ENCODE measurements at regions not wholly inside any gene's neighbourhood (a gene's known extent, or its start where the extent isn't known, plus 50 kb on each side); places are given as distances from the start of the nearest gene placed in this dataset.

DNA sequence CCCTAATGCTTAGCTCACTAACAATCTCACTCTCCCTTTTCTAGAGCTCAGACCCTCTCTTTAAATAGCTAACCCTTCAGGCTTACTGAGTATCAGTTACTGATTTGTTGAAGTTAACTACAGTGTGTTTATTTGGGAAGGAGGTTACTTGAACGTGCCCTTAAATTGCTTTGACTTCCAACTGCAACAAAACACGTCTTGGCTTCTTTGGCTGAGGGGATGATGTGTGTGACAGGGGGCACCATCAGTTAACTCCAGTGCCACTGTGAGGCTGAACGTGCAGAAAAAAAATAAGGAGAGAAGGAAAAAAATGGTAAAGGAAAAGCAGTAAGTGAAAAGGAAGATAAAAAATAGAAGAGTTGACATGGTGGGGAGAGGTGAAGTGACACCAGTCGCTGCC, 75.1 kb upstream of the NRIP1 start:
- Histone ChIP-seq H2BK120ac (ENCODE audit: low read depth, low read length) (no peak overlapping the region), H3K27me3 (ENCODE audit: control insufficient read depth, insufficient read depth, low read length) (peaks cover 10% of the 10 kb centered on the region), H2AK9ac (replicated peaks; ENCODE audit: low read depth, low read length, poor library complexity) (no peak overlapping the region), H3K4me3 (ENCODE audit: insufficient read depth, low read depth, low read length) (no peak overlapping the region), H3K56ac (ENCODE audit: extremely low read depth, insufficient read depth, low read length) (no peak overlapping the region), H3K4ac (ENCODE audit: low read depth, low read length) (no peak overlapping the region), H2BK20ac (ENCODE audit: low read depth, low read length) (no peak overlapping the region), H3K36me3 (ENCODE audit: control insufficient read depth, insufficient read depth, low read length) (no peaks in the 10 kb centered on the region), H3K14ac (replicated peaks; ENCODE audit: low read depth, low read length) (no peak overlapping the region), H2BK15ac (ENCODE audit: low read depth, low read length) (no peak overlapping the region), H3K9me3 (ENCODE audit: control insufficient read depth, insufficient read depth, low read length) (no peaks in the 10 kb centered on the region), H3K18ac (ENCODE audit: low read depth, low read length) (no peak overlapping the region), H4K20me1 (ENCODE audit: insufficient read depth, low read length) (no peaks in the 10 kb centered on the region), H4K8ac (ENCODE audit: low read depth in 2 of 2, low read length in 2 of 2) (no peak overlapping the region), H4K91ac (ENCODE audit: insufficient read depth, low read depth, low read length) (no peak overlapping the region), H2AFZ (replicated peaks; ENCODE audit: low read length, poor library complexity) (no peak overlapping the region), H3K79me1 (ENCODE audit: low read depth in 1 of 2, low read length in 2 of 2) (no peaks in the 10 kb centered on the region), H3K4me2 (ENCODE audit: low read depth, low read length) (no peak overlapping the region), H2BK5ac (ENCODE audit: low read depth, low read length, poor library complexity, severe bottlenecking) (no peak overlapping the region), H3K27ac (ENCODE audit: insufficient read depth, low read length) (no peak overlapping the region), H4K5ac (ENCODE audit: low read depth, low read length) (no peak overlapping the region), H2AK5ac (ENCODE audit: low read depth, low read length) (no peak overlapping the region), H3K4me1 (ENCODE audit: control insufficient read depth, insufficient read depth, low read length) (no peaks in the 10 kb centered on the region), H3K9me1 (ENCODE audit: insufficient read depth, low read length) (no peaks in the 10 kb centered on the region), H3K23ac (ENCODE audit: low read depth, low read length) (no peak overlapping the region), H3K9ac (ENCODE audit: low read depth, low read length) (no peak overlapping the region)
- in situ Hi-C loops (cut with MboI; ENCODE audit: low sequenced_read_pairs) (no loop called here), dilution Hi-C loops (cut with HindIII; ENCODE audit: low sequenced_read_pairs, unreplicated experiment) (no loop called here), intact Hi-C loops (cut with micrococcal nuclease) (no loop called here)
- DNase-seq (no peak), ATAC-seq (ENCODE audit: low read depth) (no peak)
- no TSS peak for BruUV-seq (replicated peaks)
- TF ChIP-seq, protein P1, sequence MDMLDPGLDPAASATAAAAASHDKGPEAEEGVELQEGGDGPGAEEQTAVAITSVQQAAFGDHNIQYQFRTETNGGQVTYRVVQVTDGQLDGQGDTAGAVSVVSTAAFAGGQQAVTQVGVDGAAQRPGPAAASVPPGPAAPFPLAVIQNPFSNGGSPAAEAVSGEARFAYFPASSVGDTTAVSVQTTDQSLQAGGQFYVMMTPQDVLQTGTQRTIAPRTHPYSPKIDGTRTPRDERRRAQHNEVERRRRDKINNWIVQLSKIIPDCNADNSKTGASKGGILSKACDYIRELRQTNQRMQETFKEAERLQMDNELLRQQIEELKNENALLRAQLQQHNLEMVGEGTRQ (IDR thresholded peaks at IDR 0.05; ENCODE audit: low read depth, low read length): no peak
- TF ChIP-seq POLR2A (IDR thresholded peaks at IDR 0.05; ENCODE audit: low read depth, low read length): no peak
- no peak for TF ChIP-seq CEBPB (IDR thresholded peaks at IDR 0.05; ENCODE audit: low read depth, low read length)
- no peak for TF ChIP-seq RFX5 (IDR thresholded peaks at IDR 0.05; ENCODE audit: low read depth, low read length)
- TF ChIP-seq MXI1 (IDR thresholded peaks at IDR 0.05; ENCODE audit: borderline replicate concordance, low read depth, low read length): no peak
- TF ChIP-seq, protein P2, sequence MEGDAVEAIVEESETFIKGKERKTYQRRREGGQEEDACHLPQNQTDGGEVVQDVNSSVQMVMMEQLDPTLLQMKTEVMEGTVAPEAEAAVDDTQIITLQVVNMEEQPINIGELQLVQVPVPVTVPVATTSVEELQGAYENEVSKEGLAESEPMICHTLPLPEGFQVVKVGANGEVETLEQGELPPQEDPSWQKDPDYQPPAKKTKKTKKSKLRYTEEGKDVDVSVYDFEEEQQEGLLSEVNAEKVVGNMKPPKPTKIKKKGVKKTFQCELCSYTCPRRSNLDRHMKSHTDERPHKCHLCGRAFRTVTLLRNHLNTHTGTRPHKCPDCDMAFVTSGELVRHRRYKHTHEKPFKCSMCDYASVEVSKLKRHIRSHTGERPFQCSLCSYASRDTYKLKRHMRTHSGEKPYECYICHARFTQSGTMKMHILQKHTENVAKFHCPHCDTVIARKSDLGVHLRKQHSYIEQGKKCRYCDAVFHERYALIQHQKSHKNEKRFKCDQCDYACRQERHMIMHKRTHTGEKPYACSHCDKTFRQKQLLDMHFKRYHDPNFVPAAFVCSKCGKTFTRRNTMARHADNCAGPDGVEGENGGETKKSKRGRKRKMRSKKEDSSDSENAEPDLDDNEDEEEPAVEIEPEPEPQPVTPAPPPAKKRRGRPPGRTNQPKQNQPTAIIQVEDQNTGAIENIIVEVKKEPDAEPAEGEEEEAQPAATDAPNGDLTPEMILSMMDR (conservative IDR thresholded peaks at IDR 0.05; ENCODE audit: low read depth, low read length): no peak
- no peak for TF ChIP-seq BHLHE40 (IDR thresholded peaks at IDR 0.05; ENCODE audit: low read depth, low read length)
- TF ChIP-seq MAFK (IDR thresholded peaks at IDR 0.05; ENCODE audit: low read depth, low read length): no peak
- no peak for TF ChIP-seq FOS (IDR thresholded peaks at IDR 0.05; ENCODE audit: low read depth, low read length)
- no peak for TF ChIP-seq SMC3 (IDR thresholded peaks at IDR 0.05; ENCODE audit: low read depth, low read length)
- TF ChIP-seq RCOR1 (IDR thresholded peaks at IDR 0.05; ENCODE audit: insufficient replicate concordance, low read length): no peak
- TF ChIP-seq MAZ (IDR thresholded peaks at IDR 0.05; ENCODE audit: borderline replicate concordance, low read depth, low read length): no peak
- TF ChIP-seq RAD21 (IDR thresholded peaks at IDR 0.05; ENCODE audit: low read length): no peak
- no peak for TF ChIP-seq NFE2L2 (IDR thresholded peaks at IDR 0.05; ENCODE audit: low read depth, low read length)
- TF ChIP-seq, protein P3, sequence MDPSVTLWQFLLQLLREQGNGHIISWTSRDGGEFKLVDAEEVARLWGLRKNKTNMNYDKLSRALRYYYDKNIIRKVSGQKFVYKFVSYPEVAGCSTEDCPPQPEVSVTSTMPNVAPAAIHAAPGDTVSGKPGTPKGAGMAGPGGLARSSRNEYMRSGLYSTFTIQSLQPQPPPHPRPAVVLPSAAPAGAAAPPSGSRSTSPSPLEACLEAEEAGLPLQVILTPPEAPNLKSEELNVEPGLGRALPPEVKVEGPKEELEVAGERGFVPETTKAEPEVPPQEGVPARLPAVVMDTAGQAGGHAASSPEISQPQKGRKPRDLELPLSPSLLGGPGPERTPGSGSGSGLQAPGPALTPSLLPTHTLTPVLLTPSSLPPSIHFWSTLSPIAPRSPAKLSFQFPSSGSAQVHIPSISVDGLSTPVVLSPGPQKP (IDR thresholded peaks at IDR 0.05; ENCODE audit: borderline replicate concordance, low read depth, low read length): no peak
- TF ChIP-seq CHD1 (IDR thresholded peaks at IDR 0.05; ENCODE audit: low read depth, low read length): no peak
- ChIA-PET CTCF (no interaction called here), POLR2A (ENCODE audit: unreplicated experiment) (no interaction called here)
- no CpG with 5 or more reads among the region's 4 CpGs for WGBS, 2 experiments (ENCODE audit: extremely low coverage in 2 of 2, insufficient read length in 1 of 2)

Data from IMR-90 (cell line).